GM23338 (cell line): ENCODE measurements at regions not wholly inside any gene's neighbourhood (a gene's known extent, or its start where the extent isn't known, plus 50 kb on each side); places are given as distances from the start of the nearest gene placed in this dataset.

Experiments
- ATAC-seq: fragments of 200-7000 bp; cut with Tn5 transposase; 3 replicates; pipeline ENCODE4 v1.9.1; 2020
- DNase-seq: peaks from one replicate; pipeline ENCODE4 v3.0.0-alpha.2; 2015; ENCODE audit warnings: low spot score
- H2AFZ ChIP-seq: fragments of 200-600 bp; sonication (generic); 2 replicates; pipeline ENCODE4 v1.8.0; 2016; ENCODE audit warnings: antibody characterized with exemption, mild to moderate bottlenecking, moderate library complexity
- H3F3A ChIP-seq: fragments of 200-600 bp; sonication (generic); replicated peaks from 2 replicates; pipeline ENCODE4 v1.8.0; 2017; ENCODE audit warnings: antibody characterized with exemption, mixed run types, low read depth
- H3K27ac ChIP-seq: fragments of 200-600 bp; sonication (generic); 2 replicates; pipeline ENCODE4 v1.6.1; 2016; ENCODE audit warnings: low read depth
- H3K27me3 ChIP-seq: fragments of 200-600 bp; sonication (generic); 2 replicates; pipeline ENCODE4 v1.8.0; 2016; ENCODE audit warnings: mild to moderate bottlenecking, mixed run types, moderate library complexity; ENCODE audit not compliant: insufficient read depth
- H3K36me3 ChIP-seq: fragments of 200-600 bp; sonication (generic); 2 replicates; pipeline ENCODE4 v1.8.0; 2016; ENCODE audit warnings: mild to moderate bottlenecking; ENCODE audit not compliant: insufficient read depth
- H3K4me1 ChIP-seq: fragments of 200-600 bp; sonication (generic); 2 replicates; pipeline ENCODE4 v1.8.0; 2016; ENCODE audit warnings: mild to moderate bottlenecking, moderate library complexity; ENCODE audit not compliant: insufficient read depth
- H3K4me2 ChIP-seq: fragments of 200-600 bp; sonication (generic); 2 replicates; pipeline ENCODE4 v1.7.1; 2017; ENCODE audit warnings: mixed run types
- H3K4me3 ChIP-seq: fragments of 200-600 bp; sonication (generic); 2 replicates; pipeline ENCODE4 v1.6.1; 2016; ENCODE audit warnings: mixed run types
- H3K79me2 ChIP-seq: fragments of 200-600 bp; sonication (generic); replicated peaks from 2 replicates; pipeline ENCODE4 v1.8.0; 2017; ENCODE audit warnings: mild to moderate bottlenecking; ENCODE audit not compliant: insufficient read depth
- H3K9me2 ChIP-seq: fragments of 200-600 bp; sonication (generic); 2 replicates; pipeline ENCODE4 v1.8.0; 2017; ENCODE audit not compliant: insufficient read depth
- H4K20me1 ChIP-seq: fragments of 200-600 bp; sonication (generic); replicated peaks from 2 replicates; pipeline ENCODE4 v1.8.0; 2017; ENCODE audit warnings: mild to moderate bottlenecking; ENCODE audit not compliant: insufficient read depth
- H3K27ac Mint-ChIP-seq: 2 replicates; pipeline ENCODE4 v1.8.0; 2020; ENCODE audit warnings: inconsistent platforms, mild to moderate bottlenecking, moderate library complexity, mixed read lengths
- H3K27me3 Mint-ChIP-seq: 3 replicates; pipeline ENCODE4 v1.8.0; 2022; ENCODE audit warnings: low read depth, mild to moderate bottlenecking, moderate library complexity, mixed read lengths, inconsistent platforms; ENCODE audit not compliant: insufficient read depth, poor library complexity
- H3K36me3 Mint-ChIP-seq: 3 replicates; pipeline ENCODE4 v1.8.0; 2021; ENCODE audit warnings: low read depth, mild to moderate bottlenecking, inconsistent platforms, moderate library complexity, mixed read lengths
- H3K4me1 Mint-ChIP-seq: 3 replicates; pipeline ENCODE4 v1.8.0; 2020; ENCODE audit warnings: mild to moderate bottlenecking, inconsistent platforms, mixed read lengths
- H3K4me3 Mint-ChIP-seq: 3 replicates; pipeline ENCODE4 v1.8.0; 2021; ENCODE audit warnings: moderate library complexity, mild to moderate bottlenecking, inconsistent platforms, mixed read lengths
- H3K9me3 Mint-ChIP-seq: 3 replicates; pipeline ENCODE4 v1.8.0; 2020; ENCODE audit warnings: moderate library complexity, mild to moderate bottlenecking, inconsistent platforms, mixed read lengths
- CREB1 ChIP-seq: fragments of 250-450 bp; sonication (Bioruptor Pico); IDR thresholded peaks from 2 replicates; pipeline ENCODE4 v1.5.0; 2020; ENCODE audit warnings: low read depth, mild to moderate bottlenecking, moderate library complexity
- EZH2 ChIP-seq: fragments of 200-600 bp; sonication (generic); IDR thresholded peaks from one replicate; pipeline ENCODE4 v1.8.0; 2017; ENCODE audit warnings: antibody characterized with exemption, mild to moderate bottlenecking, low read depth; ENCODE audit not compliant: unreplicated experiment
- EZH2phosphoT487 ChIP-seq: fragments of 200-600 bp; sonication (generic); IDR thresholded peaks from one replicate; pipeline ENCODE4 v1.8.1; 2018; ENCODE audit warnings: antibody characterized with exemption; ENCODE audit not compliant: unreplicated experiment
- JUNB ChIP-seq: IDR thresholded peaks from one replicate; pipeline ENCODE4 v1.6.1; 2016; ENCODE audit warnings: antibody characterized with exemption; ENCODE audit not compliant: unreplicated experiment
- NANOG ChIP-seq: IDR thresholded peaks from 2 replicates; pipeline ENCODE4 v1.6.1; 2016; ENCODE audit warnings: antibody characterized with exemption, borderline replicate concordance
- POLR2AphosphoS5 ChIP-seq: IDR thresholded peaks from 2 replicates; pipeline ENCODE4 v1.6.1; 2016; ENCODE audit warnings: antibody characterized with exemption, low read depth
- STAT1 ChIP-seq: IDR thresholded peaks from one replicate; pipeline ENCODE4 v1.6.1; 2016; ENCODE audit warnings: antibody characterized with exemption; ENCODE audit not compliant: unreplicated experiment
- ZNF114 ChIP-seq: fragments of 250-450 bp; sonication (Bioruptor Pico); IDR thresholded peaks from 2 replicates; pipeline ENCODE4 v1.5.0; 2020; ENCODE audit warnings: mild to moderate bottlenecking, moderate library complexity
- ZNF331 ChIP-seq: fragments of 250-450 bp; sonication (Bioruptor Pico); IDR thresholded peaks from 2 replicates; pipeline ENCODE4 v1.5.0; 2020; ENCODE audit warnings: low read depth, mild to moderate bottlenecking, moderate library complexity
- TF ChIP-seq, protein P1 (sequence below): fragments of 250-450 bp; sonication (Bioruptor Pico); IDR thresholded peaks from 2 replicates; pipeline ENCODE4 v1.5.0; 2020; ENCODE audit warnings: mild to moderate bottlenecking, moderate library complexity
- TF ChIP-seq, protein P2 (sequence below), 2 experiments: fragments of 200-600 bp in 1 of 2; sonication (generic) in 1 of 2; conservative IDR thresholded peaks; 2 replicates each; pipeline versions ENCODE4 v1.5.1 to v1.6.1; 2016 to 2017; ENCODE audit warnings: antibody characterized with exemption in 2 of 2, low read depth in 2 of 2, mild to moderate bottlenecking in 2 of 2, moderate library complexity in 1 of 2
- TF ChIP-seq, protein P3 (sequence below): IDR thresholded peaks from 2 replicates; pipeline ENCODE4 v1.6.1; 2016; ENCODE audit warnings: antibody characterized with exemption
- TF ChIP-seq, protein P4 (sequence below): IDR thresholded peaks from one replicate; pipeline ENCODE4 v1.6.1; 2018; ENCODE audit warnings: antibody characterized with exemption; ENCODE audit not compliant: unreplicated experiment

DNA sequence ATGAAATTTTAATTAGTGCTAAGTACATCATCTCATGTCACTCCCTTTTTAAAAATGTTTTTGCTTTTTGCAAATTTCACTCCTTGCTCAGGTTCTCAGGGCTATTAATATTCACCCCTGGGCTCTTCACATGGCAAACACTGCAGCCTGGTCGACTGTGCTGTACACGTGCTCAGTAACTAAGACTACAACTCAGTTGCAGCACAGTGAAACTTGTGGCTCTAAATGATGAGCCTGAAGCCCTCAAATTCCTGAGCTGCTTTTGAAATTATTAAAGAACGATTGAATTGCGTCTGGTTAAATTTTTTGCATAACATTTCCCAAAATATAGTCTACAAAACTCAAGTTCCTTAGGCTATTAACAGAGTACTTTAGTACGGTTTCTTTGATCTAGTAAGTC, 159.3 kb upstream of the C2CD4B start:
- Histone ChIP-seq H3K4me3 (no peak overlapping the region), H3K79me2 (no peaks in the 10 kb centered on the region), H3K9me2 (no peaks in the 10 kb centered on the region), H3K27ac (no peak overlapping the region), H3K36me3 (no peaks in the 10 kb centered on the region), H3K4me2 (no peak overlapping the region), H3F3A (no peaks in the 10 kb centered on the region), H3K27me3 (no peaks in the 10 kb centered on the region), H2AFZ (no peak overlapping the region), H3K4me1 (no peaks in the 10 kb centered on the region), H4K20me1 (no peaks in the 10 kb centered on the region)
- TF ChIP-seq, protein P1, sequence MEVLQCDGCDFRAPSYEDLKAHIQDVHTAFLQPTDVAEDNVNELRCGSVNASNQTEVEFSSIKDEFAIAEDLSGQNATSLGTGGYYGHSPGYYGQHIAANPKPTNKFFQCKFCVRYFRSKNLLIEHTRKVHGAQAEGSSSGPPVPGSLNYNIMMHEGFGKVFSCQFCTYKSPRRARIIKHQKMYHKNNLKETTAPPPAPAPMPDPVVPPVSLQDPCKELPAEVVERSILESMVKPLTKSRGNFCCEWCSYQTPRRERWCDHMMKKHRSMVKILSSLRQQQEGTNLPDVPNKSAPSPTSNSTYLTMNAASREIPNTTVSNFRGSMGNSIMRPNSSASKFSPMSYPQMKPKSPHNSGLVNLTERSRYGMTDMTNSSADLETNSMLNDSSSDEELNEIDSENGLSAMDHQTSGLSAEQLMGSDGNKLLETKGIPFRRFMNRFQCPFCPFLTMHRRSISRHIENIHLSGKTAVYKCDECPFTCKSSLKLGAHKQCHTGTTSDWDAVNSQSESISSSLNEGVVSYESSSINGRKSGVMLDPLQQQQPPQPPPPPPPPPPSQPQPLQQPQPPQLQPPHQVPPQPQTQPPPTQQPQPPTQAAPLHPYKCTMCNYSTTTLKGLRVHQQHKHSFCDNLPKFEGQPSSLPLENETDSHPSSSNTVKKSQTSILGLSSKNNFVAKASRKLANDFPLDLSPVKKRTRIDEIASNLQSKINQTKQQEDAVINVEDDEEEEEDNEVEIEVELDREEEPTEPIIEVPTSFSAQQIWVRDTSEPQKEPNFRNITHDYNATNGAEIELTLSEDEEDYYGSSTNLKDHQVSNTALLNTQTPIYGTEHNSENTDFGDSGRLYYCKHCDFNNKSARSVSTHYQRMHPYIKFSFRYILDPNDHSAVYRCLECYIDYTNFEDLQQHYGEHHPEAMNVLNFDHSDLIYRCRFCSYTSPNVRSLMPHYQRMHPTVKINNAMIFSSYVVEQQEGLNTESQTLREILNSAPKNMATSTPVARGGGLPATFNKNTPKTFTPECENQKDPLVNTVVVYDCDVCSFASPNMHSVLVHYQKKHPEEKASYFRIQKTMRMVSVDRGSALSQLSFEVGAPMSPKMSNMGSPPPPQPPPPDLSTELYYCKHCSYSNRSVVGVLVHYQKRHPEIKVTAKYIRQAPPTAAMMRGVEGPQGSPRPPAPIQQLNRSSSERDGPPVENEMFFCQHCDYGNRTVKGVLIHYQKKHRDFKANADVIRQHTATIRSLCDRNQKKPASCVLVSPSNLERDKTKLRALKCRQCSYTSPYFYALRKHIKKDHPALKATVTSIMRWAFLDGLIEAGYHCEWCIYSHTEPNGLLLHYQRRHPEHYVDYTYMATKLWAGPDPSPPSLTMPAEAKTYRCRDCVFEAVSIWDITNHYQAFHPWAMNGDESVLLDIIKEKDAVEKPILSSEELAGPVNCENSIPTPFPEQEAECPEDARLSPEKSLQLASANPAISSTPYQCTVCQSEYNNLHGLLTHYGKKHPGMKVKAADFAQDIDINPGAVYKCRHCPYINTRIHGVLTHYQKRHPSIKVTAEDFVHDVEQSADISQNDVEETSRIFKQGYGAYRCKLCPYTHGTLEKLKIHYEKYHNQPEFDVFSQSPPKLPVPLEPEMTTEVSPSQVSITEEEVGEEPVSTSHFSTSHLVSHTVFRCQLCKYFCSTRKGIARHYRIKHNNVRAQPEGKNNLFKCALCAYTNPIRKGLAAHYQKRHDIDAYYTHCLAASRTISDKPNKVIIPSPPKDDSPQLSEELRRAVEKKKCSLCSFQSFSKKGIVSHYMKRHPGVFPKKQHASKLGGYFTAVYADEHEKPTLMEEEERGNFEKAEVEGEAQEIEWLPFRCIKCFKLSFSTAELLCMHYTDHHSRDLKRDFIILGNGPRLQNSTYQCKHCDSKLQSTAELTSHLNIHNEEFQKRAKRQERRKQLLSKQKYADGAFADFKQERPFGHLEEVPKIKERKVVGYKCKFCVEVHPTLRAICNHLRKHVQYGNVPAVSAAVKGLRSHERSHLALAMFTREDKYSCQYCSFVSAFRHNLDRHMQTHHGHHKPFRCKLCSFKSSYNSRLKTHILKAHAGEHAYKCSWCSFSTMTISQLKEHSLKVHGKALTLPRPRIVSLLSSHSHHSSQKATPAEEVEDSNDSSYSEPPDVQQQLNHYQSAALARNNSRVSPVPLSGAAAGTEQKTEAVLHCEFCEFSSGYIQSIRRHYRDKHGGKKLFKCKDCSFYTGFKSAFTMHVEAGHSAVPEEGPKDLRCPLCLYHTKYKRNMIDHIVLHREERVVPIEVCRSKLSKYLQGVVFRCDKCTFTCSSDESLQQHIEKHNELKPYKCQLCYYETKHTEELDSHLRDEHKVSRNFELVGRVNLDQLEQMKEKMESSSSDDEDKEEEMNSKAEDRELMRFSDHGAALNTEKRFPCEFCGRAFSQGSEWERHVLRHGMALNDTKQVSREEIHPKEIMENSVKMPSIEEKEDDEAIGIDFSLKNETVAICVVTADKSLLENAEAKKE (CRISPR knock-in tag), result no peak
- TF ChIP-seq EZH2 (no peak), JUNB (no peak), POLR2AphosphoS5 (no peak), ZNF114 (no peak), NANOG (no peak), CREB1 (CRISPR knock-in tag) (no peak), EZH2phosphoT487 (no peak), ZNF331 (CRISPR knock-in tag) (no peak), STAT1 (no peak)
- TF ChIP-seq, protein P2, sequence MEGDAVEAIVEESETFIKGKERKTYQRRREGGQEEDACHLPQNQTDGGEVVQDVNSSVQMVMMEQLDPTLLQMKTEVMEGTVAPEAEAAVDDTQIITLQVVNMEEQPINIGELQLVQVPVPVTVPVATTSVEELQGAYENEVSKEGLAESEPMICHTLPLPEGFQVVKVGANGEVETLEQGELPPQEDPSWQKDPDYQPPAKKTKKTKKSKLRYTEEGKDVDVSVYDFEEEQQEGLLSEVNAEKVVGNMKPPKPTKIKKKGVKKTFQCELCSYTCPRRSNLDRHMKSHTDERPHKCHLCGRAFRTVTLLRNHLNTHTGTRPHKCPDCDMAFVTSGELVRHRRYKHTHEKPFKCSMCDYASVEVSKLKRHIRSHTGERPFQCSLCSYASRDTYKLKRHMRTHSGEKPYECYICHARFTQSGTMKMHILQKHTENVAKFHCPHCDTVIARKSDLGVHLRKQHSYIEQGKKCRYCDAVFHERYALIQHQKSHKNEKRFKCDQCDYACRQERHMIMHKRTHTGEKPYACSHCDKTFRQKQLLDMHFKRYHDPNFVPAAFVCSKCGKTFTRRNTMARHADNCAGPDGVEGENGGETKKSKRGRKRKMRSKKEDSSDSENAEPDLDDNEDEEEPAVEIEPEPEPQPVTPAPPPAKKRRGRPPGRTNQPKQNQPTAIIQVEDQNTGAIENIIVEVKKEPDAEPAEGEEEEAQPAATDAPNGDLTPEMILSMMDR (conservative IDR thresholded peaks at IDR 0.05; ENCODE audit: low read depth in 2 of 2), result no peak
- TF ChIP-seq, protein P3, sequence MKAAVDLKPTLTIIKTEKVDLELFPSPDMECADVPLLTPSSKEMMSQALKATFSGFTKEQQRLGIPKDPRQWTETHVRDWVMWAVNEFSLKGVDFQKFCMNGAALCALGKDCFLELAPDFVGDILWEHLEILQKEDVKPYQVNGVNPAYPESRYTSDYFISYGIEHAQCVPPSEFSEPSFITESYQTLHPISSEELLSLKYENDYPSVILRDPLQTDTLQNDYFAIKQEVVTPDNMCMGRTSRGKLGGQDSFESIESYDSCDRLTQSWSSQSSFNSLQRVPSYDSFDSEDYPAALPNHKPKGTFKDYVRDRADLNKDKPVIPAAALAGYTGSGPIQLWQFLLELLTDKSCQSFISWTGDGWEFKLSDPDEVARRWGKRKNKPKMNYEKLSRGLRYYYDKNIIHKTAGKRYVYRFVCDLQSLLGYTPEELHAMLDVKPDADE, result no peak
- TF ChIP-seq, protein P4, sequence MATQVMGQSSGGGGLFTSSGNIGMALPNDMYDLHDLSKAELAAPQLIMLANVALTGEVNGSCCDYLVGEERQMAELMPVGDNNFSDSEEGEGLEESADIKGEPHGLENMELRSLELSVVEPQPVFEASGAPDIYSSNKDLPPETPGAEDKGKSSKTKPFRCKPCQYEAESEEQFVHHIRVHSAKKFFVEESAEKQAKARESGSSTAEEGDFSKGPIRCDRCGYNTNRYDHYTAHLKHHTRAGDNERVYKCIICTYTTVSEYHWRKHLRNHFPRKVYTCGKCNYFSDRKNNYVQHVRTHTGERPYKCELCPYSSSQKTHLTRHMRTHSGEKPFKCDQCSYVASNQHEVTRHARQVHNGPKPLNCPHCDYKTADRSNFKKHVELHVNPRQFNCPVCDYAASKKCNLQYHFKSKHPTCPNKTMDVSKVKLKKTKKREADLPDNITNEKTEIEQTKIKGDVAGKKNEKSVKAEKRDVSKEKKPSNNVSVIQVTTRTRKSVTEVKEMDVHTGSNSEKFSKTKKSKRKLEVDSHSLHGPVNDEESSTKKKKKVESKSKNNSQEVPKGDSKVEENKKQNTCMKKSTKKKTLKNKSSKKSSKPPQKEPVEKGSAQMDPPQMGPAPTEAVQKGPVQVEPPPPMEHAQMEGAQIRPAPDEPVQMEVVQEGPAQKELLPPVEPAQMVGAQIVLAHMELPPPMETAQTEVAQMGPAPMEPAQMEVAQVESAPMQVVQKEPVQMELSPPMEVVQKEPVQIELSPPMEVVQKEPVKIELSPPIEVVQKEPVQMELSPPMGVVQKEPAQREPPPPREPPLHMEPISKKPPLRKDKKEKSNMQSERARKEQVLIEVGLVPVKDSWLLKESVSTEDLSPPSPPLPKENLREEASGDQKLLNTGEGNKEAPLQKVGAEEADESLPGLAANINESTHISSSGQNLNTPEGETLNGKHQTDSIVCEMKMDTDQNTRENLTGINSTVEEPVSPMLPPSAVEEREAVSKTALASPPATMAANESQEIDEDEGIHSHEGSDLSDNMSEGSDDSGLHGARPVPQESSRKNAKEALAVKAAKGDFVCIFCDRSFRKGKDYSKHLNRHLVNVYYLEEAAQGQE, result no peak
- Mint-ChIP-seq H3K4me1 (peaks cover 5% of the 10 kb centered on the region; the same call in 2 of the 3 replicates), H3K36me3 (no peaks in the 10 kb centered on the region), H3K4me3 (no peak overlapping the region), H3K27me3 (peaks cover 6% of the 10 kb centered on the region), H3K27ac (no peak overlapping the region), H3K9me3 (no peaks in the 10 kb centered on the region)
- DNase-seq, result no peak
- ATAC-seq, result no peak
